D341Med (cell line): ENCODE measurements at regions not wholly inside any gene's neighbourhood (a gene's known extent, or its start where the extent isn't known, plus 50 kb on each side); places are given as distances from the start of the nearest gene placed in this dataset.
"Not testable (repeated sequence)": the region's sequence is repeated elsewhere in the genome, so short reads cannot be mapped to it uniquely, and the experiment has no call there.

Experiments used
- DNase-seq: peaks from one replicate; pipeline ENCODE4 v3.0.0; 2012; ENCODE audit warnings: low spot score

DNA sequence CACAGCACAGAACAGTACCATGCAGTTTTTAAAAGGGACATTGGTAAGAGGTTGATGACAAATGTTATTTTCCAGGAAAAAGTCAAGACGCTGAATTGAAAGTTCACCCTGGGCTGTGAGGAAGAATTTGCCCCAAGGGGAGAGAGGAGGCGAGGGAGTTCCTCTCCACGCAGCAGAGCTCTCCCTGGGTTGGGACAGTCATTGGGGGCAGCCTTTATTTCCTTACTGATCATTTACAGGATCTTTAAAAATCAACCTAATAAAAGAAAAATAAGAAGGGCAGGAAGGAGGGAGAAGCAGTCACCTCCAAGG lies 49.9 kb upstream of the WNT7B start:
- no peak for DNase-seq

DNA sequence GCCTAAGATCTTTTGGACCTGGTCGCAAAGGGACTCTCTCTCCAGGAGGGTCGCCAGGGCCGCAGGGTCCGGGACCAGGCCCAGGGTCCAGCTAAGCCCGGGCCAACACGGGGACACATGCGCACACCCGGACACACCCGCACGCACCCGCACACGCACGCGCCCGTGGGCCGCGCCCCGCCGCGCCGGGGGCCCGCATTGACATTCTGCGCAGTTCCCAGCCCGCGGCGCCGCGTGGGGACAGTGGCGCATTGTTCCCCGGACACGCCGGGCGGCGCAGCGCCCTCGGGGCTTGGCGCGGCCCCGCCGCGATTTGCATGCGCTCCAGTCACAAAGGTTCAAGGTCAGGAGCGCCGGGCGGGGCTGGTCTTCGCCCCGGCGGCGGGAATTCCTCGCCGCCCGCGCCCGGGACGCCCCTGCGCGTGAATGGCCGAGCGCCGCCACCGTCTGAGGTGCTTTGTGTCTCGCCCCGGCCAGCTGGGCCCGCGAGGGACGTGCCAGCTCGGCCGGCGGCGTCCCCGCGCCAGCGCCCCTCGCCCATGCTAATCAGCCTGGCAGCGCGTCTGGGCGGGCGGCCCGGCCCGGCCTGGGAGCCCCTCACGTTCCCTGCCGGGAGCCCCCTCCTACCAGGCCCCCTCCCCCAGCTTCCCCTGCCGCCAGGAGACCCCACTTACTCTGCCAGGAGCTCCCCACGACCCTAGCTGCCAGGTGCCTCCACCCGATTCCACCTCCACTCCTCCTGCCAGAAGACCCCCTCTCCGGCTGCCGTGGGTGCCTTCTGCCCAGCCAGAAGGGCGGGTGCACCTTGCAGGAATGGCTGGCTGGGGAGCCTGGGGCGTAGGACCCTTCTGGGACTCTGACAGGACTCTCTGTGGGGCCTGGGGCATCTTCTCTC lies 50.5 kb upstream of the WNT7B start:
- no peak for DNase-seq

DNA sequence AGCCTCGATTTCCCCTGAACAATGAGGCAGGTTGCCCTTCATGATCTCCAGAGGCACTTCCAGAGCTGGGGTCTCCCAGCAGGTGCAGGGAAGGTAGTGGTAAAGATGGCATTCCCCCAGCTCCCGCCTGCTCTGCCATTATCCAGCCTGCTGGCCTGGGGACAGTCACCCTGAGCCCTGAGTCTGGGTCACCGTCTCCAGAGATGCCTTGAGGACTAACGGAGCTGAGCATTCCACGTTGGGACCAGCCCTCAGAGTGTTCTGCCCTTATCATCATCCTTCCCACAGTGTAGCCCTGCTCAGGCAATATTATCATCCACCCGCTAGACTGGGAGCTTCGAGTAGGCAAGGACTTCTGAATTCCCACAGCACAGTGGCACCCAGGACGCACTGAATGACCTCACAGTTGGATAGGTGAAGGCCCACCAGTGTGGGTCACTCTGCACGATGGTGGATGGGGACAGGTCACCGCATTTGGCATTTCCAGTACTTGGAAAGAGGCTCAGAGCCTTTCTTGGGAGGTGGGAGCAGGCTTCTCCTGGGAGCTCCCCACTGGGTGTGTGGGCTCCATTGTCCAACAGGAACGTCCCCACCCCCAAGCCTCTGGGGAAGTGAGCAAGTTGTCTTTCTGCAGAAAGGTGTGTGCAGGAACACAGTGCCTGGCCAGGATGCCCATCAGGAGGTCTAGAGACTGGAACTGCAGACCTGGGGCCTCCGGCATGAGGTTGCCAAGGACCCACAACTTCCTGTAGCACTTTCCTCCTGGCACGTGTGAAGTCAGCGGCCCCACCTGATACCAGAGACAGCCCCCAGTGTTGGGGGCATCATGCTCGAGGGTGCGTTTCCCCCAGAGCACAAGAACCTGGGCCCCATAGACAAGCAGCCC lies 51.4 kb upstream of the WNT7B start:
- DNase-seq: no peak

GRCh38 chr22:46029036-46029435 lies 52.1 kb upstream of the WNT7B start:
- DNase-seq: no peak

DNA sequence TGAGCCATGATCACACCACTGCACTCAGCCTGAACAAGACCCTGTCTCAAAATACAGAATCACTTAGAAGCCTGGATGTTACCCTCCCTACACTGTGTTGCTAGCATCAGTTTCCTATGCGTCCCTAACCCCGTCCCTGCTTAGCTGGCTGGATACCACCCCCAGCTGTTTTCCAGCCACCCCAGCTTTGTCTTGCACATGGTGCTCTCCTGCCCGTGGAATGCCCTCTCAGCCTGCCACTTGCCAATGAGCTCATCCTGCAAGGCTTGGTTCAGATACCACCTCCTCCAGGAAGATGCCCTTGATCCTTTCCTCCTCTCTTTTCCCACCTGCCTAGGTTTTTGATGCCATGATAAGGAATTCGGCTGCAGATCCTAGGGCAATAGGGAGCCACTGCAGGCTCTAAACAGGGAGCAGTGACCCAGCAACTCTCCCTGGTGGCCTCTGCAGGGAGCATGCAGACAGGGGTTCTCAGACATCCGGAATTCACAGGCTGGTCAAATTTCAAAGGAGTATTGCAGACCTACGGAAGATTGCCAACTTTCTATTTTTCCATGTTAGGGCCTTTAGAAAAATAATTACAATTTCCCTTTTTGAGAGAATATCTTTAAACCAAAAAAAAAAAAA lies 52.7 kb upstream of the WNT7B start:
- no peak for DNase-seq

DNA sequence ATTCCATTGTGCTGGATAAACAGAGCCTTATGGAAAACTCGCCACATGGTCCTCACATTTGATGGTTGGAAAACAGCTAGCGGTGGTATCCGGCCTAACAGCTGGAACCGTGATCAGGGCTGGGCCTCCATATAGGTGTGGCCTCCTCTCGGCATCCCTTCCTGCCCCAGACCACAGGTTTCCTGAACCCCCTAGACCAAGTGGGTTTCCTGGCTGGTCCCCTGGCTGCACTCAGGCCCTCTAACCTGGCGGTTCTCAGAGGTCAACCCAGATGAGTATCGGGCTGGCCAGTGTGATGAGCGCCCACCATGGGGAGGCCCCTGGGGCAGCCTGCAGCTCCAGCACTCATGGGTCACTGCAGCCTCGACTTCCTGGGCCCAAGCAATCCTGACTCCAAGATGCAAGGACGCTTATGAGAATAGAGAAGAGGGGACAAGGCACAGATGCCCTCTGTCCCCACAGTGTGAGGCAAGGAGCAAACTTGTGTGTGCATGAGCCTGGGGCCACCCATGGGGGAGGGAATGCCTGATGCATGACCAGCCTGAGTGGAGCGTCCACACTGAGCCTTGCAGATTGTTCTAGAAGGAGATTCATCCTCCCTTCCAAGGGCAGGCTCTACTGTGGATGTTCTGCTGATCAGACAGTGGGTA lies 53.4 kb upstream of the WNT7B start:
- DNase-seq: no peak

- no peak for DNase-seq
Observed at GRCh38 chr22:46031066-46031465, 54.1 kb upstream of the WNT7B start.

DNA sequence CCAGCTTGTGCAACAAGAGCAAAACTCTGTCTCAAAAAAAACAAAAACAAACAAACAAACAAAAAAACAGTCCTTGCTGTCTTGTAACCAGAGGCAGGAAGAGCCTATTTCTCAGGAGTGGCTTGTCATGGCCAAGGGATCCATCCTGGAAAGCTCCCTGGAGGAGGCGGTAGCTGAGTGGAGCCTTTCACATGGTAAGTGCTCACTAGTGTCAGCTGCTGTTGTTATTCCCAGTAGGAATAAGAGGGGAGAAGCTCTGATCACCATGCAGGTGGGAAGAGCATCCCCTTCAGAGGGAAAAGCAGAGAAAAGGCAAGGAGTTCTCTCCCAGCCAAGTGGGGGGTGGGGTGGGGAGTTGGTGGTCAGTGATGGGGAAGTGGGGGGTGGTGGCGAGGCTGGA lies 54.6 kb upstream of the WNT7B start:
- no peak for DNase-seq

DNA sequence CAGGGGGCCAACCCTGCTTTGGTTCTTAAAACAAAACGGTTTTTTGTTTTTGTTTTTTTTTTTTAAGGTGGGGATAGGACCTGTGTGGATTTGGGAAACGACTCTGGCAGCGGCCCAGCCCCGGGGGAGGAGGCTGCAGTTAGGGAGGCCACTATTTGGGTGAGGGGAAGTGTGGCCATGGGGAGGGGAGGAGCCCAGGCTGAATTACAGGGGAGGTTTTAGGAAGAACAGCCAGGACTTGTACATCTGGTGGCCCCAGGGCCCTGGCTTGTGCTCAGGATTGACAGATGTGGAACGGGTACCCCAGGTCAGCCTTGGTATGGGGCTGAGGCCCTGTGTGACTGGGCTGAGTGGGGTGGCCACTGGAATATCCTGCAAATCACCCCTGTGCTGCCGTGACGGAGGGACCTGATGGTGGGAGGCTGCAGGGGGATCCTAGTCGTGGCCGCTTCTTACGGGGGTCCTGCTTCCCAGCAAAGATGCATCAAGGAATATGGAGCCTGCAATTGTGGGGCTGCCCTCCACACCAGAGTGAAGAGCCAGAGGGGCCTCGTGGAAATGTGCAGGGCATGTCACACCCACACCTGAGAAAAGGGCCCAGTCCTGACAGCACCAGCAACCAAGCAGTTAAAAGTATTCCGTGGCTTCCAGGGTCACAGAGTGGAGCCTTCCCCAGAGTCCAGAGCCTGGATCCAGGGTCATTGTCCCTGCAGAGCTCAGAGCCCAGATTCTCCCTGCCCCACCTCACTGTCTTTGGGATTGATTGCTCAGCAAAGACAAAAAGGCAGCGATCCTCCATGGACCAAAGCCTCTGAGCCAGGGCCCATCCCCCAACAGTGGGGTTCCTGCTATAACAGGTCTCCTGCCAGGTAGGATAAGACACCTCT lies 55.2 kb upstream of the WNT7B start:
- no peak for DNase-seq

GRCh38 chr22:46033256-46034200 lies 56.6 kb upstream of the WNT7B start:
- no peak for DNase-seq

- DNase-seq: not testable (repeated sequence)
Observed at GRCh38 chr22:46034480-46034879, 57.5 kb upstream of the WNT7B start.

- DNase-seq: no peak
Observed at GRCh38 chr22:46035380-46035741, 58.4 kb upstream of the WNT7B start.

- peak; percentile 99 for DNase-seq
Observed at GRCh38 chr22:46035742-46036557, 59.0 kb upstream of the WNT7B start.

DNA sequence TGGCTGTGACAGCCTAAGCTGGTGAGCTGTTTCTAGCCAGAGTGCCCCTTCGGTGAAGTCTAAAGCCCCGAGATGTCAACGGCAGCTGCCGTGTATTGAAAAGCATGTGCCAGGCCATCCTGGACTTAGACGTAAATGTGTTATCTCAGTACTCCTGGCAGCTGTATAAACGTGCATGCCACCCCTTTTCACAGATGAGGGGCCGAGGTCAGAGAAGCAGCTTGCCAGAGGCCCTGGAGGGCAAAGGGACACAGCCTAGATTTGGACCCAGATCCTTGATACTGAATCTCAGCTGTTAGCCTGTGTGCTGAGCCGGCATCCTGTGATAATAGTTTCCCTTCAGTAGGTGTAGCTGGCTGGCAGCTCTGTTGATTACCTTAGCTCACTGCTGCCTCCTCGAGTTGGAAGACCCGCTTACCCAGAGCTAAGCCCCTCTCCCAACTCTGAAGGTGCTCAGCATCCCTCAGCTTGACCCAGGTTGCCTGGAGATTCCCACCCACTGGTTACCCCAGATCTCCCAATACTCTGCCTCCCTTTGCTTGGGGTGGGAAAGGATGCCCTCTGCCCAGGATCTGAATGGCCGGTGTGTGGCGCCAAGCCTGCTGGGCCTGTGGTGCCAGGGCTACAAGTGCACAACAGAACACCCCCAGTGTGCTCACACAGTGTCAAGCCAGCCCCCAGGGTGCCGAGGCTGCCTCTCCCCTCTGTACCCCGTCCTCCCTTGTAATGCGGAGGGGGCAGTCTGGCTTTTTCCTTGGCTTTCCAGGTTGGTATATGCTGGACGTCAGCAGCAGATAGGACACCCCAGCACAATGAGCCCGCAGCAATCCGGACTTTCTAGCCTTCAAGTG lies 59.8 kb upstream of the WNT7B start:
- peak; percentile 71 for DNase-seq

DNA sequence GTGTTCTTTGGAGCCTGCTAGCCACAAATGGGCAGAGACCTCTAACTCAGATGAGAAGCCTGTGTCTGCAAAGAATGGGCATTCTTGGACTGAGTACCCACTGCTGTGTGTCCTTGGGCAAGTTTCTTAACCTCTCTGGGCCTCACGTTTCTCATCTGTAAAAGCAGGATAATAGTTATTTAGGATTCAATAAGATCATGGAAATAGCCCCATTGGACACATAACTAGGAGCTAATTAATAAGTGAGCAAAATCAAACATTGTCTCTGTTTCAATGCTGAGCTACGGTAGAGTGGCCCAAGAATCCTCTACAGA lies 61.2 kb upstream of the WNT7B start:
- no peak for DNase-seq

- no peak for DNase-seq
Observed at GRCh38 chr22:46038516-46039430, 61.8 kb upstream of the WNT7B start.

DNA sequence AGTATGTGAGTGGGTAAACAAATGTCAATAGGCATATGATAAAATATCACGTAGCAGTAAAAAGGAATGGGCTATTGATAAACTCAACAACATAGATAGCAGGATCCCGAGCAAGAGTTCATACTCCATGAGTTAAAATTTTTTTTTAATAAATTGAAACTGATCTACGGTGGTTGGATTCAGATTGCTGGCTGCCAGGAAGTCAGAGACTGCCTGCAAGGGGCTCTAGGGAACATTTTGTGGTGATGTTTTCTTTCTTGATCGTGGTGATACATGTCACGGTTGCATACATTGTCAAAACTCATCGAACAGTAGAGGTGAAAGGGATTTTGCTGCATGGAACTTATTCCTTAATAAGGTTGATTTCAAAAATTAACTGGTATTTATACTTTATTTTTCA lies 62.6 kb upstream of the WNT7B start:
- no peak for DNase-seq
